Thymus (tissue), 11 donors: ENCODE measurements at regions not wholly inside any gene's neighbourhood (a gene's known extent, or its start where the extent isn't known, plus 50 kb on each side); places are given as distances from the start of the nearest gene placed in this dataset.
"Not testable (repeated sequence)": the region's sequence is repeated elsewhere in the genome, so short reads cannot be mapped to it uniquely, and the experiment has no call there.

Experiments used
- DNase-seq, 9 donors: peaks; one replicate each; pipeline ENCODE4 v3.0.0-alpha.2; 2013; ENCODE audit warnings: low spot score in 9 of 9, low read depth in 6 of 9, missing footprints in 1 of 9
- H3K27ac ChIP-seq, 2 donors: one replicate each; pipeline ENCODE4 v1.5.1; 2013; ENCODE audit warnings: control low read depth in 1 of 2, low read depth in 1 of 2, low read length in 1 of 2, mild to moderate bottlenecking in 1 of 2, moderate library complexity in 1 of 2
- H3K27me3 ChIP-seq, 2 donors: one replicate each; pipeline ENCODE4 v1.5.1; 2013; ENCODE audit warnings: low read length in 1 of 2; ENCODE audit not compliant: control insufficient read depth in 2 of 2, insufficient read depth in 1 of 2
- H3K36me3 ChIP-seq, 2 donors: one replicate each; pipeline ENCODE4 v1.5.1; 2013; ENCODE audit warnings: low read length in 1 of 2, mild to moderate bottlenecking in 1 of 2, moderate library complexity in 1 of 2; ENCODE audit not compliant: control insufficient read depth in 2 of 2, insufficient read depth in 2 of 2
- H3K4me1 ChIP-seq, 2 donors: one replicate each; pipeline ENCODE4 v1.5.1; 2013; ENCODE audit warnings: low read length in 2 of 2; ENCODE audit not compliant: control insufficient read depth in 2 of 2, insufficient read depth in 2 of 2
- H3K4me3 ChIP-seq, 2 donors: one replicate each; pipeline ENCODE4 v1.5.1; 2013; ENCODE audit warnings: low read length in 2 of 2, control low read depth in 1 of 2, mild to moderate bottlenecking in 1 of 2
- H3K9me3 ChIP-seq, 2 donors: one replicate each; pipeline ENCODE4 v1.5.1; 2013; ENCODE audit warnings: low read length in 1 of 2, mild to moderate bottlenecking in 1 of 2; ENCODE audit not compliant: control insufficient read depth in 2 of 2, insufficient read depth in 1 of 2
- WGBS: extraction: QIAGEN DNeasy Blood & Tissue Kit; methylation state at CpG from one replicate; pipeline ENCODE4 v1.1.7; 2013; 5-methylcytosine and 5-hydroxymethylcytosine counted together
- donor health status: healthy.

DNA sequence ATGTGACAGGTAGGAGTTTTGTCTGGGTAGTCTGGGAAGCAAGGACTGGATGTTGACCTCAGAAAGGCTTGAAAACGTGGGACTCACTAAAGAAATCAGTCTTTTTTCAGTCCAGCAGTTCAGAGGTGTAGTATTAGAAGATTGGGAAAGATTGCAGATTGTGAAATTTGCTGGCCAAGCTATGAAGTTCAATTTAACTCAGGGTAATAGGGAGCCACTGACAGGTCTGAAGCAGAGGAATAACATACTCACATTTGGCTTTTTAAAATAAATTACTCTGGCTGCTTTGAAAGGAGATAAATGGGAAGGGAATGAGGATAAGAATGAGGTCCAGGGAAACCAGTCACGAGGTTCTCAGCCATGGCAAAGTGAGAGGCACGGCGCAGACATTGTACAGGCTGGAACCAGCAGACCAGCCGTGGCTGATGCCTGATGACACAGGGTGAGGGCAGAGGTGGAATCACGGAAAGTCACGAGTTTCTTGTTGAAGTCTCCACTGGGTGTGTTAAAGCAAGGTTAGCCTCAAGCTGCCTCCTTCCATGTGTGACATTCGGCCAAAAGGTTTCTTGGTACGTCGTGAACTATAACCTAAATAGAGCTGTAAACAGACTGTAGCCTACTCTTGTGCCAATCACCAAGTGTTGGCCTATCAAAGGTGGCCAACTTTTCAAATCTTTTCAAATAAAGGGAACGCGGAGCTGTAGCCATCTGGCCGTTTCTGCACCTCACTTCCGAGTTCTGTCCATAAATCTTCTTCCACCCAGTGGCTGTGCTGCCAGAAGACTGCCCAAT lies 377.6 kb downstream of the IRS2 start:
- DNase-seq = no peak
- WGBS = 80% methylated on average over 14 of the region's 14 CpGs
- peaks cover 1 to 8% of the 10 kb centered on the region in 2 donors for H3K9me3 ChIP-seq
- no peaks in the 10 kb centered on the region for H3K36me3 ChIP-seq
- peaks cover 0 to 8% of the 10 kb centered on the region in 2 donors for H3K4me1 ChIP-seq
- H3K4me3 ChIP-seq = no peak overlapping the region
- H3K27me3 ChIP-seq = no peaks in the 10 kb centered on the region
- H3K27ac ChIP-seq = no peak overlapping the region

DNA sequence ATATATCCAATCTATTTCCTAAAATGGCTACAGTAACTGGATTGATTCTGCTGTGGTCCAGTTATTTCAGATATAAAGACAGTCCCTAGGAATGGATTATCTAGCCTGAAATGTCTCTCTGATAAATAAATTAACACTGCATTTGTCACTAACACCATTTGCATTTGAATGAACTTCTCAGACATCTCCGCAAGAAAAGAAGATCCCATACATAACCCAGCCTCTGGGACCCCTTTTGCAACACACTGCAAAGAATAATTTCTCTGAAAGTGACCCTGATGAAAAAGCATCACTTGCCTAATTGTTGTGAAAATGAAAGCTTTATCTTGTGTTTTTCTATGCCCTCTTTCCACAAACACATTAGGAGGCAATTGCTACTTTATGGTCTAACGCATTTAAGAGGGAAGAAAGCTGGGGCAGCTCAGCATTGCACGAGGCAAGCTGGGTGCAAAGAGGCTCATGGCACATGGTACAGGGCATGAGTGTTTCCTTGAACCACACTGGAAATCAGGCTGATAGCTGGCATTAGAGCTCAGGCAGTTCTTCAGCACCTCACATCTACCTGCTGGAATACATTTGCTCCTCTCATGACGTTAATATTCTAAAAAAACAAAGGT lies 379.9 kb downstream of the IRS2 start:
- DNase-seq = no peak
- H3K4me1 ChIP-seq = no peaks in the 10 kb centered on the region
- peaks cover 0 to 8% of the 10 kb centered on the region in 2 donors for H3K9me3 ChIP-seq
- no peaks in the 10 kb centered on the region for H3K27me3 ChIP-seq
- no peaks in the 10 kb centered on the region for H3K36me3 ChIP-seq
- 88% methylated on average over 4 of the region's 4 CpGs for WGBS
- no peak overlapping the region for H3K27ac ChIP-seq
- no peak overlapping the region for H3K4me3 ChIP-seq

- Histone ChIP-seq H3K27me3 (no peaks in the 10 kb centered on the region), H3K4me3 (no peak overlapping the region), H3K27ac (no peak overlapping the region), H3K9me3 (peaks cover 0 to 8% of the 10 kb centered on the region in 2 donors), H3K36me3 (no peaks in the 10 kb centered on the region), H3K4me1 (no peaks in the 10 kb centered on the region)
- no peak for DNase-seq
- WGBS = 86% methylated on average over 7 of the region's 7 CpGs
Observed at GRCh38 chr13:109403012-109403421, 383.4 kb downstream of the IRS2 start.

- Histone ChIP-seq H3K4me1 (no peaks in the 10 kb centered on the region), H3K4me3 (no peak overlapping the region), H3K27me3 (no peaks in the 10 kb centered on the region), H3K9me3 (peaks cover 0 to 8% of the 10 kb centered on the region in 2 donors), H3K27ac (no peak overlapping the region), H3K36me3 (no peaks in the 10 kb centered on the region)
- WGBS = 92% methylated on average over 6 of the region's 6 CpGs
- DNase-seq = no peak
Observed at GRCh38 chr13:109401891-109402290, 384.5 kb downstream of the IRS2 start.

DNA sequence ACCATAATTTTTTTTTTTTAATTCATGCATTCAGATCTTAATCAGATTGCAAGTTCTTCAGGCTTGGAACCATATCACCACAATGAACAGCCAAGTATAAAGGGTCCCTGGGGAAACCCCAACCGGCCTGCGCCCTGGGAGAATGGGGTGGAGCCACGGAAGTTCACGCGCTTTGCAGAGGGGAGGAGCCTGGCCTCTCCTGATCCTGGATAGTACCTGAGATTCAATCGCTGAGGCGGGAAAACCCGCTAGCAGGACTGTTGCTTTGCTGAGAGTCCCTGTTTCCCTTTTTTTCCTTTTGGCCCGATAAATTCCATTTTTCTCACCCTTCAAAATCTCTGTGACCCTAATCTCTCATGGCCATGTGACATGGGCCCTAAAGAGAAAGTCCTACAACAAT lies 385.1 kb downstream of the IRS2 start:
- WGBS = 85% methylated on average over 9 of the region's 9 CpGs
- Histone ChIP-seq H3K36me3 (no peaks in the 10 kb centered on the region), H3K4me1 (no peaks in the 10 kb centered on the region), H3K27ac (no peak overlapping the region), H3K4me3 (no peak overlapping the region), H3K9me3 (peaks cover 0 to 8% of the 10 kb centered on the region in 2 donors), H3K27me3 (no peaks in the 10 kb centered on the region)
- no peak for DNase-seq

- WGBS = 93% methylated on average over 11 of the region's 11 CpGs
- Histone ChIP-seq H3K36me3 (no peaks in the 10 kb centered on the region), H3K27ac (no peak overlapping the region), H3K27me3 (no peaks in the 10 kb centered on the region), H3K4me1 (no peaks in the 10 kb centered on the region), H3K9me3 (peaks cover 0 to 8% of the 10 kb centered on the region in 2 donors), H3K4me3 (no peak overlapping the region)
- DNase-seq = no peak
Observed at GRCh38 chr13:109400624-109401257, 385.6 kb downstream of the IRS2 start.

DNA sequence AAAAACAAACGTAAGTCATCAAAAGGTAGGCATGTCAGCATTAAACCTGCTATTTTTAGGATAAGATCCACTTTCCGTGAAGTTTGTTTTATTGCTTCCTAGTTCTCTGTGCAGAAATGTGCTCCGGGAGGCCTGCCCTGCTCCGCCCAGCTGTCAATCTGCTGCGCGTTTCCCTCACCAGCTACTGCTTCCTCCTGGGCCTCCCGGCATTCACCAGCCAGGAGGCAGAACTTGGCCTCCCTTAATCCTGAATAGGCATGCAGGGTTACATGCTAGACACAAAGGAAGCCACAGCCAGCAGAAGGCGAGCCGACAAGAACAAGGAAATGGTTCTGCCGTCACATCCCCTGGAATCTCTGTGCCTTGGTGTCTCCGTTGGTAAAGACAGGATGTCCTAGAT lies 386.2 kb downstream of the IRS2 start:
- no peak for DNase-seq
- H3K36me3 ChIP-seq = no peaks in the 10 kb centered on the region
- no peak overlapping the region for H3K27ac ChIP-seq
- no peaks in the 10 kb centered on the region for H3K27me3 ChIP-seq
- 39% methylated on average over 11 of the region's 11 CpGs for WGBS
- H3K4me1 ChIP-seq = no peaks in the 10 kb centered on the region
- peaks cover 0 to 8% of the 10 kb centered on the region in 2 donors for H3K9me3 ChIP-seq
- no peak overlapping the region for H3K4me3 ChIP-seq

DNA sequence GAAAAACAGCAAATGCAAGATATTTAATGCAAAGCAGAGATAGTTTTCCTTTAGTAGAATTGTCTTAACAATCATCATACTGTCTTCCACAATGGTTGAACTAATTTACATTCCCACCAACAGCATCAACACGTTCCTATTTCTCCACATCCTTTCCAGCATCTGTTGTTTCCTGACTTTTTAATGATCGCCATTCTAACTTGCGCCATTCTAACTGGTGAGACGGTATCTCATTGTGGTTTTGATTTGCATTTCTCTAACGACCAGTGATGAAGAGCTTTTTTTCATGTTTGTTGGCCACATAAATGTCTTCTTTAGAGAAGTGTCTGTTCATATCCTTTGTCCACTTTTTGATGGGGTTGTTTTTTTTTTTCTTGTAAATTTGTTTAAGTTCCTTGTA lies 388.3 kb downstream of the IRS2 start:
- not testable (repeated sequence) for H3K36me3 ChIP-seq, H3K4me3 ChIP-seq, H3K4me1 ChIP-seq, H3K27ac ChIP-seq, H3K27me3 ChIP-seq, H3K9me3 ChIP-seq, DNase-seq
- 85% methylated on average over 5 of the region's 5 CpGs for WGBS

DNA sequence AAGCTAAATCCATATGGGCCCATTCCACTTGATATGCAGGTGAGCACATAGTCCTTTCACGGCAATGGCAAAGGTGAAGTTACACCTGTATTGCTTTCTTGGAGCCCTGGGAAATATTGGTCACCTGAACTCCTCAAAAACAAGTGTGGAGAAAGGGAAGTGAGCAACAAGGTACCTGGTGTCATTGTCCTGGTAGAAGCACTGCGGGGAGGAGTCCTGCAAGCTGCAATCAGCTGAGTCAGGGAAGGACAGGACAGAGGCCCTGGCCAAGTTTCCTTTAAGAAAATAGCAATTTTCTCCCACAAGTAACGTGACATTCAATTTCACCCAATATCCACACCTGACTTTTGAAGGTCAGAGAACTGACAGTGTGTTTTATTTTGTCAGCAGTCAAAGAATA lies 389.1 kb downstream of the IRS2 start:
- WGBS = 93% methylated on average over 3 of the region's 3 CpGs
- Histone ChIP-seq H3K27ac (no peak overlapping the region), H3K9me3 (no peaks in the 10 kb centered on the region), H3K27me3 (no peaks in the 10 kb centered on the region), H3K4me1 (no peaks in the 10 kb centered on the region), H3K4me3 (no peak overlapping the region), H3K36me3 (no peaks in the 10 kb centered on the region)
- DNase-seq = no peak
